CD4-positive, alpha-beta T cell (primary cell): ENCODE measurements at regions not wholly inside any gene's neighbourhood (a gene's known extent, or its start where the extent isn't known, plus 50 kb on each side); places are given as distances from the start of the nearest gene placed in this dataset.
"Not testable (repeated sequence)": the region's sequence is repeated elsewhere in the genome, so short reads cannot be mapped to it uniquely, and the experiment has no call there.

ENCODE experiments used
- ATAC-seq: fragments of 200-7000 bp; cut with Tn5 transposase; one replicate; pipeline ENCODE4 v1.10.0; 2022; ENCODE audit warnings: mild to moderate bottlenecking; ENCODE audit not compliant: poor library complexity
- CTCF ChIA-PET: fragments of 350-600 bp; sonication (Branson Sonifier 250); formaldehyde crosslinking; loops from one replicate; lab custom pipeline; 2021; ENCODE audit warnings: antibody characterized with exemption, inconsistent platforms; lab: Charles Lee
- POLR2A ChIA-PET: fragments of 350-600 bp; sonication (Branson Sonifier 250); formaldehyde crosslinking; loops from one replicate; lab custom pipeline; 2021; ENCODE audit warnings: antibody characterized with exemption, inconsistent platforms; lab: Charles Lee
- DNase-seq, 14 experiments: peaks; one replicate each; pipeline ENCODE4 v3.0.0-alpha.2; 2013 to 2020; ENCODE audit warnings: mixed read lengths in 2 of 14
- H3K27ac ChIP-seq, 2 donors: one replicate each; pipeline versions ENCODE4 v1.5.1 to v1.7.0; 2013; ENCODE audit warnings: low read length in 2 of 2, low read depth in 1 of 2, mild to moderate bottlenecking in 1 of 2
- H3K27me3 ChIP-seq, 2 experiments: 1 replicate in 1 of 2; 2 replicates in 1 of 2; pipeline versions ENCODE4 v1.6.1 to v1.7.0; 2013; ENCODE audit warnings: low read length in 2 of 2, control low read depth in 1 of 2, mild to moderate bottlenecking in 1 of 2, moderate library complexity in 1 of 2; ENCODE audit not compliant: insufficient read depth in 2 of 2, control insufficient read depth in 1 of 2
- H3K36me3 ChIP-seq: one replicate; pipeline ENCODE4 v1.6.1; 2013; ENCODE audit warnings: low read length, control low read depth; ENCODE audit not compliant: insufficient read depth
- H3K4me1 ChIP-seq: one replicate; pipeline ENCODE4 v1.6.1; 2013; ENCODE audit warnings: low read length, control low read depth; ENCODE audit not compliant: insufficient read depth
- H3K4me3 ChIP-seq: one replicate; pipeline ENCODE4 v1.5.1; 2013; ENCODE audit warnings: mild to moderate bottlenecking, low read length, moderate library complexity
- H3K9me3 ChIP-seq, 2 experiments: 1 replicate in 1 of 2; 2 replicates in 1 of 2; pipeline versions ENCODE4 v1.6.1 to v1.7.0; 2013; ENCODE audit warnings: low read length in 2 of 2, mild to moderate bottlenecking in 2 of 2, control low read depth in 1 of 2, moderate library complexity in 1 of 2; ENCODE audit not compliant: control insufficient read depth in 1 of 2, insufficient read depth in 1 of 2
- H3K27ac Mint-ChIP-seq: one replicate; pipeline ENCODE4 v1.8.0; 2020; ENCODE audit warnings: mixed read lengths
- H3K27me3 Mint-ChIP-seq: one replicate; pipeline ENCODE4 v1.8.0; 2021; ENCODE audit warnings: mixed read lengths
- H3K36me3 Mint-ChIP-seq: one replicate; pipeline ENCODE4 v1.8.0; 2021; ENCODE audit warnings: low read depth, mixed read lengths
- H3K4me1 Mint-ChIP-seq: one replicate; pipeline ENCODE4 v1.8.0; 2021; ENCODE audit warnings: low read depth, mixed read lengths
- H3K4me3 Mint-ChIP-seq: one replicate; pipeline ENCODE4 v1.8.0; 2020; ENCODE audit warnings: mild to moderate bottlenecking, mixed read lengths
- H3K9me3 Mint-ChIP-seq: one replicate; pipeline ENCODE4 v1.8.0; 2020; ENCODE audit warnings: mixed read lengths
- intact Hi-C, 2 experiments: fragments of 100-400 bp; cut with DNase I in 1 of 2; cut with micrococcal nuclease in 1 of 2; formaldehyde crosslinking; loops; one replicate each; pipeline versions ENCODE4 v1.15.1 to v1.9.0; 2023 to 2025; cut with DNase I, micrococcal nuclease
- TF ChIP-seq, protein P1 (sequence below): fragments of 200-600 bp; IDR thresholded peaks from one replicate; pipeline ENCODE4 v1.8.0; 2022; ENCODE audit warnings: antibody characterized with exemption, mild to moderate bottlenecking

DNA sequence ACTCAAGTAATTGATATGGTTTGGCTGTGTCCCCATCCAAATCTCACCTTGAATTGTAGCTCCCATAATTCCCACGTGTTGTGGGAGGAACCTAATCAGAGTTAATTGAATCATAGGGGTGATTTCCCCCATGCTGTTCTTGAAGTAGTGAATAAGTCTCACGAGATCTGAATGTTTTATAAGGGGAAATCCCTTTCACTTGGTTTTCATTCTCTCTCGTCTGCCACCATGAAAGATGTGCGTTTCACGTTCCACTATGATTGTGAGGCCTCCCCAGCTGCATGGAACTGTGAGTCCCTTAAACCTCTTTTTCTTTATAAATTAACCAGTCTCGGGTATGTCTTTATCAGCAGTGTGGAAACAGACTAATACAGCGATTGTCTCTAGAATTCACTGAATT lies 135.4 kb downstream of the BACH1 start:
- TF ChIP-seq, protein P1, sequence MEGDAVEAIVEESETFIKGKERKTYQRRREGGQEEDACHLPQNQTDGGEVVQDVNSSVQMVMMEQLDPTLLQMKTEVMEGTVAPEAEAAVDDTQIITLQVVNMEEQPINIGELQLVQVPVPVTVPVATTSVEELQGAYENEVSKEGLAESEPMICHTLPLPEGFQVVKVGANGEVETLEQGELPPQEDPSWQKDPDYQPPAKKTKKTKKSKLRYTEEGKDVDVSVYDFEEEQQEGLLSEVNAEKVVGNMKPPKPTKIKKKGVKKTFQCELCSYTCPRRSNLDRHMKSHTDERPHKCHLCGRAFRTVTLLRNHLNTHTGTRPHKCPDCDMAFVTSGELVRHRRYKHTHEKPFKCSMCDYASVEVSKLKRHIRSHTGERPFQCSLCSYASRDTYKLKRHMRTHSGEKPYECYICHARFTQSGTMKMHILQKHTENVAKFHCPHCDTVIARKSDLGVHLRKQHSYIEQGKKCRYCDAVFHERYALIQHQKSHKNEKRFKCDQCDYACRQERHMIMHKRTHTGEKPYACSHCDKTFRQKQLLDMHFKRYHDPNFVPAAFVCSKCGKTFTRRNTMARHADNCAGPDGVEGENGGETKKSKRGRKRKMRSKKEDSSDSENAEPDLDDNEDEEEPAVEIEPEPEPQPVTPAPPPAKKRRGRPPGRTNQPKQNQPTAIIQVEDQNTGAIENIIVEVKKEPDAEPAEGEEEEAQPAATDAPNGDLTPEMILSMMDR: no peak
- no peak for ATAC-seq
- no peaks in the 10 kb centered on the region for H3K36me3 Mint-ChIP-seq
- Histone ChIP-seq H3K27me3 (no peaks in the 10 kb centered on the region), H3K4me3 (no peak overlapping the region), H3K9me3 (no peaks in the 10 kb centered on the region), H3K4me1 (peaks cover 16% of the 10 kb centered on the region), H3K36me3 (no peaks in the 10 kb centered on the region), H3K27ac (no peak overlapping the region)
- peaks cover 45% of the 10 kb centered on the region for H3K4me1 Mint-ChIP-seq
- ChIA-PET CTCF (no interaction called here), POLR2A (no interaction called here)
- H3K9me3 Mint-ChIP-seq: no peaks in the 10 kb centered on the region
- peak overlapping the region; percentile 35 for H3K27ac Mint-ChIP-seq
- H3K4me3 Mint-ChIP-seq: peak overlapping the region; percentile 59
- intact Hi-C loops: no loop called here
- H3K27me3 Mint-ChIP-seq: no peaks in the 10 kb centered on the region
- DNase-seq: peak in 2 of 14 experiments; percentile 21 to 40

DNA sequence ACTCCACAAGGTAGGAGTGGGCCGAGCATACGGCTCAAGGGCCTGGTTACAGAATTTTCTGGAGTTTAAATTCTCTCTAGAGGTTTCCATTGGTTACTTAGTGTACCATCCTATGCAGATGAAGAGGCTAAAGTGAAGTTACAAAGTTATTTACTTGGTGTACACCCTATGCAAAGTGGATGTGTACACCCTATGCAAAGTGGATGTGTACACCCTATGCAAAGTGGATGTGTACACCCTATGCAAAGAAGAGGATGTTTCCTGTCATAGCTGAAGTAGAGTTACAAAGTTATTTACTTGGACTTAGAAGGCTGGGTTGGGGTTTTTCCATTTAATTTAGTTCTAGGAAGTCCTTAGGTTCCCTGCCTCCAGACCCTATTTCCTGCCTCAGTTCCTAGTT lies 136.3 kb downstream of the BACH1 start:
- Mint-ChIP-seq H3K4me1 (peaks cover 45% of the 10 kb centered on the region), H3K4me3 (peak overlapping the region; percentile 59), H3K27ac (peak overlapping the region; percentile 83)
- peak in 1 of 14 experiments; percentile 14 for DNase-seq
- H3K4me1 ChIP-seq: peaks cover 16% of the 10 kb centered on the region
- POLR2A ChIA-PET: interaction anchor here (3.3 kb wide), 1 partner anchor 15 kb away, joined by 41 read pairs; no protein-coding TSS in a partner anchor
- H3K27me3 Mint-ChIP-seq, ATAC-seq, CTCF ChIA-PET, H3K27me3 ChIP-seq, H3K9me3 Mint-ChIP-seq, H3K27ac ChIP-seq, H3K4me3 ChIP-seq, H3K36me3 Mint-ChIP-seq, H3K36me3 ChIP-seq, H3K9me3 ChIP-seq: not testable (repeated sequence)
- intact Hi-C loops: loop anchor here (5.0 kb wide), 2 partner anchors 42 to 138 kb away; partner anchors contain the start of gene BACH1 (in 1 of the 2)

DNA sequence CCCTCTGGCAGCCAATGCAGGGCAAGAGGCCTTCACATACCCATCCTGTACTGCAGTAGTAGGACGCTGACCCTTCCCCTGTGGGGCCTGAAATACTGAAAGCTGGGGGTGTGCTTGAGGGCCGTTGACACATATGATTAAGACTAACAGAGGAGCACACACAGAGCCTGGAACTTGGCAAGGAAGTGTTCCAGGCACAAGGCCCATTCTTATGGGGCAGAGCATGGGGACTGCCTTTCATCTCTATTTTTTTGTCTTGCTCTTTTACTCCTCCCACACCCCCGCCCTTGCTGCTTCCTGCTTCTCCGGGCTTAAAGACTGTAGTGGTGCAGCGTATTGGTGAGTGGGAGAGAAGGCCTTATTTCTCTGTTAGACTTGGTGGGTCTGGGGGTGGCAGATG lies 137.4 kb downstream of the BACH1 start:
- no peaks in the 10 kb centered on the region for H3K36me3 ChIP-seq
- DNase-seq: peak in 13 of 14 experiments; percentile 23 to 71 (median 47)
- Mint-ChIP-seq H3K9me3 (no peaks in the 10 kb centered on the region), H3K27me3 (no peaks in the 10 kb centered on the region), H3K4me3 (peak overlapping the region; percentile 76), H3K36me3 (no peaks in the 10 kb centered on the region), H3K4me1 (peaks cover 57% of the 10 kb centered on the region), H3K27ac (peak overlapping the region; percentile 83)
- CTCF ChIA-PET: no interaction called here
- peak overlapping the region; percentile 37 to 41 for H3K27ac ChIP-seq
- peak; percentile 94 for ATAC-seq
- H3K27me3 ChIP-seq: no peaks in the 10 kb centered on the region
- peaks cover 16% of the 10 kb centered on the region for H3K4me1 ChIP-seq
- intact Hi-C loops: loop anchor here (5.0 kb wide), 2 partner anchors 41 to 139 kb away; partner anchors contain the start of gene BACH1 (in 1 of the 2)
- no peaks in the 10 kb centered on the region for H3K9me3 ChIP-seq
- H3K4me3 ChIP-seq: peak overlapping the region; percentile 44
- POLR2A ChIA-PET: interaction anchor here (0.6 to 3.3 kb wide), 4 partner anchors 10 to 136 kb away, joined by 3 to 41 read pairs (median 4); no protein-coding TSS in a partner anchor
- TF ChIP-seq, protein P1: no peak
